ENCODE measurements at regions not wholly inside any gene's neighbourhood (a gene's known extent, or its start where the extent isn't known, plus 50 kb on each side); places are given as distances from the start of the nearest gene placed in this dataset.

GRCh38 chr1:187928696-187929095, 1099.9 kb downstream of the PLA2G4A start:
- H3K27me3 Mint-ChIP-seq (ENCODE audit: low read depth) = peaks cover 6% of the 10 kb centered on the region
- no peak for TF ChIP-seq CTCF (IDR thresholded peaks at IDR 0.05)
- no peaks in the 10 kb centered on the region for H3K36me3 Mint-ChIP-seq (ENCODE audit: low read depth)

GRCh38 chr1:187931776-187932175, 1103.0 kb downstream of the PLA2G4A start:
- H3K36me3 Mint-ChIP-seq (ENCODE audit: low read depth) = no peaks in the 10 kb centered on the region

More at GRCh38 chr1:187928696-187929095, 1099.9 kb downstream of the PLA2G4A start:
- Mint-ChIP-seq H3K27ac (ENCODE audit: unreplicated experiment) (no peak overlapping the region), H3K9me3 (ENCODE audit: low read depth) (no peaks in the 10 kb centered on the region), H3K4me1 (ENCODE audit: low read depth) (peaks cover 3% of the 10 kb centered on the region), H3K4me3 (ENCODE audit: unreplicated experiment) (no peak overlapping the region)
- no peak for DNase-seq (ENCODE audit: low spot score)

GRCh38 chr1:187933562-187934419, 1105.0 kb downstream of the PLA2G4A start:
- Mint-ChIP-seq H3K27ac (ENCODE audit: unreplicated experiment) (no peak overlapping the region), H3K4me3 (ENCODE audit: unreplicated experiment) (no peak overlapping the region), H3K9me3 (ENCODE audit: low read depth) (peaks cover 3% of the 10 kb centered on the region), H3K36me3 (ENCODE audit: low read depth) (no peaks in the 10 kb centered on the region), H3K27me3 (ENCODE audit: low read depth) (peaks cover 7% of the 10 kb centered on the region), H3K4me1 (ENCODE audit: low read depth) (no peaks in the 10 kb centered on the region)
- DNase-seq (ENCODE audit: low spot score) = no peak
- TF ChIP-seq CTCF (IDR thresholded peaks at IDR 0.05) = no peak

More at GRCh38 chr1:187931776-187932175, 1103.0 kb downstream of the PLA2G4A start:
- no peak overlapping the region for H3K4me3 Mint-ChIP-seq (ENCODE audit: unreplicated experiment)
- H3K27me3 Mint-ChIP-seq (ENCODE audit: low read depth) = peaks cover 6% of the 10 kb centered on the region
- no peak for DNase-seq (ENCODE audit: low spot score)
- no peak overlapping the region for H3K27ac Mint-ChIP-seq (ENCODE audit: unreplicated experiment)
- H3K9me3 Mint-ChIP-seq (ENCODE audit: low read depth) = no peaks in the 10 kb centered on the region
- H3K4me1 Mint-ChIP-seq (ENCODE audit: low read depth) = peaks cover 3% of the 10 kb centered on the region
- no peak for TF ChIP-seq CTCF (IDR thresholded peaks at IDR 0.05)

- Mint-ChIP-seq H3K4me1 (ENCODE audit: low read depth) (no peaks in the 10 kb centered on the region), H3K4me3 (ENCODE audit: unreplicated experiment) (no peak overlapping the region), H3K27ac (ENCODE audit: unreplicated experiment) (no peak overlapping the region), H3K36me3 (ENCODE audit: low read depth) (no peaks in the 10 kb centered on the region), H3K27me3 (ENCODE audit: low read depth) (peaks cover 2% of the 10 kb centered on the region), H3K9me3 (ENCODE audit: low read depth) (peaks cover 3% of the 10 kb centered on the region)
- no peak for TF ChIP-seq CTCF (IDR thresholded peaks at IDR 0.05)
- no peak for DNase-seq (ENCODE audit: low spot score)
These were observed 1107.9 kb downstream of the PLA2G4A start for GRCh38 chr1:187936667-187937066.

- no peak for DNase-seq (ENCODE audit: low spot score)
- no peak for TF ChIP-seq CTCF (IDR thresholded peaks at IDR 0.05)
- Mint-ChIP-seq H3K9me3 (ENCODE audit: low read depth) (peaks cover 3% of the 10 kb centered on the region), H3K27ac (ENCODE audit: unreplicated experiment) (no peak overlapping the region), H3K4me1 (ENCODE audit: low read depth) (no peaks in the 10 kb centered on the region), H3K27me3 (ENCODE audit: low read depth) (peaks cover 2% of the 10 kb centered on the region), H3K4me3 (ENCODE audit: unreplicated experiment) (no peak overlapping the region), H3K36me3 (ENCODE audit: low read depth) (no peaks in the 10 kb centered on the region)
These were observed 1109.3 kb downstream of the PLA2G4A start for GRCh38 chr1:187938092-187938491.

Measured in chondrocyte (in vitro differentiated cells).